Uterus (tissue), 3 donors: ENCODE measurements at regions not wholly inside any gene's neighbourhood (a gene's known extent, or its start where the extent isn't known, plus 50 kb on each side); places are given as distances from the start of the nearest gene placed in this dataset.

Experiments
- DNase-seq, 2 donors: peaks; one replicate each; pipeline ENCODE4 v3.0.0-alpha.2; 2019 to 2020
- H3K27ac ChIP-seq, 2 donors: fragments of 200-600 bp; sonication (generic); 1 replicate in 1 of 2; 2 replicates in 1 of 2; pipeline ENCODE4 v1.5.1; 2016 to 2018
- H3K27me3 ChIP-seq, 2 donors: fragments of 200-600 bp; sonication (generic); one replicate each; pipeline ENCODE4 v1.5.1; 2018 to 2019; ENCODE audit warnings: control low read depth in 1 of 2
- H3K36me3 ChIP-seq, 2 donors: fragments of 200-600 bp; sonication (generic); one replicate each; pipeline ENCODE4 v1.5.1; 2019; ENCODE audit warnings: control low read depth in 1 of 2
- H3K4me1 ChIP-seq, 2 donors: fragments of 200-600 bp; sonication (generic); one replicate each; pipeline ENCODE4 v1.5.1; 2018 to 2019; ENCODE audit warnings: control low read depth in 1 of 2
- H3K4me3 ChIP-seq, 2 donors: fragments of 200-600 bp; sonication (generic); 1 replicate in 1 of 2; 2 replicates in 1 of 2; pipeline ENCODE4 v1.5.1; 2018 to 2019; ENCODE audit warnings: mild to moderate bottlenecking in 1 of 2
- H3K9me3 ChIP-seq, 2 donors: fragments of 200-600 bp; sonication (generic); one replicate each; pipeline ENCODE4 v1.5.1; 2019; ENCODE audit warnings: control low read depth in 1 of 2
- POLR2A ChIP-seq, 2 donors: fragments of 450-650 bp; IDR thresholded peaks; one replicate each; pipeline ENCODE4 v1.6.1; 2016; ENCODE audit warnings: antibody characterized with exemption in 2 of 2, mild to moderate bottlenecking in 1 of 2, moderate library complexity in 1 of 2
- intact Hi-C: fragments of 100-400 bp; cut with DNase I; formaldehyde crosslinking; loops from one replicate; pipeline ENCODE4 v1.15.1; 2023; ENCODE audit warnings: low total_unique reads
- TF ChIP-seq, protein P1 (sequence below), 4 experiments: fragments of 200-600 bp in 2 of 4; fragments of 450-650 bp in 2 of 4; sonication (generic) in 2 of 4; IDR thresholded peaks; one replicate each; pipeline ENCODE4 v1.5.1; 2016 to 2019; ENCODE audit warnings: antibody characterized with exemption in 4 of 4, mild to moderate bottlenecking in 2 of 4, moderate library complexity in 1 of 4
- donor health status: DM: yes; HTN: yes; CAD: no.

DNA sequence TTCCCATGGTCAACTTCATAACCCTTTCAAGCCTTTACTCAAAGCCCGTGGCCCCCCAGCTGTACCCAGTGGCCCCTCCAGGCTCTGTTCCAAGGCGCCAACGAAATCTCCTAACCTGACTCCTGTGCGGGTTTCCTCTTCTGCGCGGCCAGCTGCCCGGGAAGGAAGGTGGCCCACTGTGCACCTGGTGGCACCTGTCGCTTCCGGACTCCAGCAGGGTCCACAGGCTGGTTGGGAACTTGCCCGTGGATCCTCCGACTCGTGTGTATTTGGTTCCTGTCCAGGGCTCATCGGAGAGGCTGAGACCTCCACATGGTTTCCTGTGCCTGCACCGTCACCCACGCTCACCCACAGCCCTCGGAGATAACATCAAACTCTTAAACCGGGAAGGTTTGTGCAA is 335.4 kb downstream of the BRD1 start:
- TF ChIP-seq, protein P1, sequence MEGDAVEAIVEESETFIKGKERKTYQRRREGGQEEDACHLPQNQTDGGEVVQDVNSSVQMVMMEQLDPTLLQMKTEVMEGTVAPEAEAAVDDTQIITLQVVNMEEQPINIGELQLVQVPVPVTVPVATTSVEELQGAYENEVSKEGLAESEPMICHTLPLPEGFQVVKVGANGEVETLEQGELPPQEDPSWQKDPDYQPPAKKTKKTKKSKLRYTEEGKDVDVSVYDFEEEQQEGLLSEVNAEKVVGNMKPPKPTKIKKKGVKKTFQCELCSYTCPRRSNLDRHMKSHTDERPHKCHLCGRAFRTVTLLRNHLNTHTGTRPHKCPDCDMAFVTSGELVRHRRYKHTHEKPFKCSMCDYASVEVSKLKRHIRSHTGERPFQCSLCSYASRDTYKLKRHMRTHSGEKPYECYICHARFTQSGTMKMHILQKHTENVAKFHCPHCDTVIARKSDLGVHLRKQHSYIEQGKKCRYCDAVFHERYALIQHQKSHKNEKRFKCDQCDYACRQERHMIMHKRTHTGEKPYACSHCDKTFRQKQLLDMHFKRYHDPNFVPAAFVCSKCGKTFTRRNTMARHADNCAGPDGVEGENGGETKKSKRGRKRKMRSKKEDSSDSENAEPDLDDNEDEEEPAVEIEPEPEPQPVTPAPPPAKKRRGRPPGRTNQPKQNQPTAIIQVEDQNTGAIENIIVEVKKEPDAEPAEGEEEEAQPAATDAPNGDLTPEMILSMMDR (IDR thresholded peaks at IDR 0.05) = no peak
- no peak for TF ChIP-seq POLR2A (IDR thresholded peaks at IDR 0.05)
- no peak overlapping the region for H3K27ac ChIP-seq
- no peaks in the 10 kb centered on the region for H3K36me3 ChIP-seq
- DNase-seq = no peak
- intact Hi-C loops = no loop called here
- H3K4me3 ChIP-seq = no peak overlapping the region
- H3K4me1 ChIP-seq = no peaks in the 10 kb centered on the region
- H3K27me3 ChIP-seq = no peaks in the 10 kb centered on the region
- peaks cover 0 to 5% of the 10 kb centered on the region in 2 donors for H3K9me3 ChIP-seq

DNA sequence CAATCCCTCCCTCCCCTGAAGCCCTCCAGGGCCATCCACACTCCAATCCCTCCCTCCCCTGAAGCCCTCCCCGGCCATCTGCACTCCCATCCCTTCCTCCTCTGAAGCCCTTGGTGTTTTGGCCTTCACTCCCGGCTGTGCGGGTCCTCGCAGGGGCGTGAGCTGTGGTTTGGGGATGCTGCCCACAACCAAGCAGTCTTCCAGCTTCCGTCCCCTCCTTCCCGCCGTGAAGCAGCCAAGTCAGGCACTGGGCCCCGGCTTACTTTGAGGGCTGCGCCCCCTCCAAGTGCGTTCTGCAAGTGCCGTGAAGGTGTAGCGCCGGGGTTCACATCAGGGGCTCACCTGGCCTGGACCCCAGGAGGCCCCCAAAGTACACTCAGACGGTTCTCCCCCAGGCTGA is 335.9 kb downstream of the BRD1 start:
- Histone ChIP-seq H3K27me3 (no peaks in the 10 kb centered on the region), H3K4me3 (no peak overlapping the region), H3K36me3 (no peaks in the 10 kb centered on the region), H3K4me1 (no peaks in the 10 kb centered on the region), H3K9me3 (peaks cover 0 to 5% of the 10 kb centered on the region in 2 donors), H3K27ac (no peak overlapping the region)
- TF ChIP-seq, protein P1 (IDR thresholded peaks at IDR 0.05) = no peak
- TF ChIP-seq POLR2A (IDR thresholded peaks at IDR 0.05) = no peak
- intact Hi-C loops = no loop called here
- no peak for DNase-seq

DNA sequence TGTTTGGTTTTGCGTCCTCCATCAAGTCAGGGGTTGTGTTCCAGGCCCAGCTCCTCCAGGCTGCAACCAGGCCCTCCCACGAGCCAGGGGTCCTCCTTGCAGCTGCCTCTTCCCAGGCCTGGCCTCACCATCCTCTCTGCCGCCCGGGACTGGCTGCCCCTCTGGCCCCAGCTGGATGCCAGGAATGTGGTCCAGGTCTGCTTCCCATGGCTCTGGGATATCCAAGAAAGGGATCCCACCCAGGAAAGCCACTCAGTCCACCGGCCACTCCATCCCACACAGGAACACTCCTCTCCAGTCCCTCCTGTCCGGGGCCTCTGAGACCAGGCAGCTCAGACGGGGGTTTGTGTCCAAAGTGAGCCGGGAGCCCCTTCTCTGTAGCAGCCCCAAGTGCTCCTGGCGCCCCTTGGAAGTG is 336.4 kb downstream of the BRD1 start:
- no peak overlapping the region for H3K4me3 ChIP-seq
- H3K9me3 ChIP-seq = peaks cover 0 to 1% of the 10 kb centered on the region in 2 donors
- H3K27ac ChIP-seq = no peak overlapping the region
- no peaks in the 10 kb centered on the region for H3K27me3 ChIP-seq
- DNase-seq = no peak
- H3K4me1 ChIP-seq = no peaks in the 10 kb centered on the region
- intact Hi-C loops = no loop called here
- H3K36me3 ChIP-seq = no peaks in the 10 kb centered on the region
- TF ChIP-seq, protein P1 (IDR thresholded peaks at IDR 0.05) = no peak
- no peak for TF ChIP-seq POLR2A (IDR thresholded peaks at IDR 0.05)

DNA sequence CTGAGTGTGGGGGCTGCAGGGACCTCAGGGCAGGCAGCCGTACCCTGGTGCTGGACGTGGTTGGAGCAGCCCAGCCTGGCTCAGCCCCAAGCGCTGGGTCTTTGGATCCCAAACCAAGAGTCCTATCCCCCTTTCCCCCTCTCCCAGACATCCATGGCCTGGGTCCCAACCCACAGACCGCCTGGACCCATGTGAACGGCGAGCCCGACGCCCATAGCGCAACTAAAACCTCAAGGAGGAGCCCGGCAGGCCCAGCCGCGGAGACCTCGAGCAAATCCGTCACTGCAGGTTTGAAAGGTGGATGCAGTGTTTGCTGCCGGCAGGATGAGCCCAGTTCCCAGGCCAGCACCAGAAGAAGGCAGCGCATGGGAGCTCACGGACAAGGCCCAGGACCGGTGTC is 337.0 kb downstream of the BRD1 start:
- Histone ChIP-seq H3K36me3 (no peaks in the 10 kb centered on the region), H3K27ac (no peak overlapping the region), H3K9me3 (no peaks in the 10 kb centered on the region), H3K4me1 (no peaks in the 10 kb centered on the region), H3K27me3 (no peaks in the 10 kb centered on the region), H3K4me3 (no peak overlapping the region)
- TF ChIP-seq, protein P1 (IDR thresholded peaks at IDR 0.05) = no peak
- TF ChIP-seq POLR2A (IDR thresholded peaks at IDR 0.05) = no peak
- intact Hi-C loops = no loop called here
- DNase-seq = no peak

DNA sequence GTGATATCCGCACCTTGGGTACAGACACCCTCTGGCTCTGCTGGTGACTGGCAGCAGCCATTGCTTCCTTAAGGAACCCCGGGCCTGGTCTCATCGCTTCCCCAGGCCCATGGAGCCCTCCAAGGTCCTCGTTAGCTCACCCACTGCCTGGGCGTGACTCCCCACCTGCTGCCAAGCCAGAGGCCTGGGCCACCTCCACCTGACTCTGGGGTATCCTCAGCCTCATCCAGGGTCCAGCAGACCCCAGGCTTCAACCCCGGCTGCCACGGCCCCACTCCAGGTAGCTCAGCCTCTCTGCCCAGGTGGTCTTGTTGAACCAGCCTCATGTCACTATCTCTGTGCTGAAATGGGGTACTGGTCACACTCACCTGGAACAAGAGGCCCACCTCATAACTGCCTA is 337.9 kb downstream of the BRD1 start:
- Histone ChIP-seq H3K4me3 (no peak overlapping the region), H3K4me1 (no peaks in the 10 kb centered on the region), H3K27ac (no peak overlapping the region), H3K27me3 (no peaks in the 10 kb centered on the region), H3K9me3 (no peaks in the 10 kb centered on the region), H3K36me3 (no peaks in the 10 kb centered on the region)
- intact Hi-C loops = no loop called here
- no peak for DNase-seq
- no peak for TF ChIP-seq POLR2A (IDR thresholded peaks at IDR 0.05)
- TF ChIP-seq, protein P1 (IDR thresholded peaks at IDR 0.05) = no peak
